ENCODE measurements at regions not wholly inside any gene's neighbourhood (a gene's known extent, or its start where the extent isn't known, plus 50 kb on each side); places are given as distances from the start of the nearest gene placed in this dataset.

DNA sequence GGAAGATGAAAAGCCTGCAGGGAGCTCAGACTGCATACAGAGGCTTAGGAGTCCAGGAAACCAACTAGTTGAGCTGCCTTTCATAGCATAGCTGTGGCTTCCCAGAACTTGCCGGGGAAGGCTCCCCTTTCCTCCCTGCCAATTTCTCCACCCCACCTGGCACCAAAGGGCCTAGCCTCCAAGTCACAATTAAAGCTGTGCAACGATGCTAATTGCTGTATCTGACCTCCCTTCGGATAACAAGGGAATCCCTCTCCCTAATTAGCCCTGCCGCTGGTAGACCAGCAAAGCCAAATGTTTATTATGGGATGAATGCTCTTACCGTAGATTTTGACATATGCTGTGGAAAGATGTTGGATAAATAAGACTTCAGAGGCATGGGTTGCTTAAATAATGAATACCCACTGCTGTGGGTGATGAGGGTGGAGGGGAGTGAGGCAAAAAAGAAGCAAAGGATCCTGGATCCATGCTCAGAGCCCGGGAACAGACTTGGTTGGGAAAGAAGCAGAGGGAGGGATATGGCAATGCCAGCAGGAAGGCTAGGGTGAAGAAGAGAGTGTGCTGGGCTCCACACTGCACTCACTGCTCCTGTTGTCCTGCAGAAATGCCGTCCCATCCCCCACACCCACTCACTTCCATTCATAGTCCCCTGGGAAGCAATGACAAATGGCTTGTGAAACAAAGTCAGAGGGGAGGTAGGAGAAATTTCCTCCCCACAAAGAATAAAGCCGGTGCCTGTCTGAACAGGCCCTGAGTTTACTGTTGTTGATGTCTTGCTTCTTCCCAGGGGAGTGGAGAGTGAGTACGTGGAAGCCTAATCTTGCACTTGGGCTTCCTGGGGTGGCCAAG, 608.1 kb upstream of the CADM1 start:
- no peak for DNase-seq (ENCODE audit: low spot score)

- DNase-seq (ENCODE audit: low spot score), result no peak
These were observed 607.3 kb upstream of the CADM1 start for GRCh38 chr11:116111546-116111945.

GRCh38 chr11:116110802-116111201, 606.6 kb upstream of the CADM1 start:
- no peak for DNase-seq (ENCODE audit: low spot score)

- no peak for DNase-seq (ENCODE audit: low spot score)
These were observed 606.1 kb upstream of the CADM1 start for GRCh38 chr11:116110356-116110755.

DNA sequence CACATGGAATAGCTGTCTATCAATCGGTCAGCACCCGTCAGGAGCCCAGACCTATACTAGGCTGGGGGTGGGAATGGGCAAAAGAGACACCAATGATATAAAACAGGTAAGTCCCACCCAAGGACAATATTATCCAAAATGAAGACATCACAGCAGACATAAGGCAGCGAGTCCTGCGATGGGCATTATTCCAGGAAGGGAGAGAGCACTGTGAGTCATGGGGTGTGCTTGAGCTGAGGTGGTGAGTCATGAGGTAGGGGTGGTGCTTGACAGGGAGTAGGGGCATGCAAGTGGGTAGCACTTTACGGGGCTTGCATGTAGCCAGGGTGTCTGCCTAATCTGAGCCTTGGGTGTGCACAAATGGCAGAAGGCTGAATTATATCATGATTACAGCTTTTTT, 605.0 kb upstream of the CADM1 start:
- DNase-seq (ENCODE audit: low spot score), result peak; percentile 67

DNA sequence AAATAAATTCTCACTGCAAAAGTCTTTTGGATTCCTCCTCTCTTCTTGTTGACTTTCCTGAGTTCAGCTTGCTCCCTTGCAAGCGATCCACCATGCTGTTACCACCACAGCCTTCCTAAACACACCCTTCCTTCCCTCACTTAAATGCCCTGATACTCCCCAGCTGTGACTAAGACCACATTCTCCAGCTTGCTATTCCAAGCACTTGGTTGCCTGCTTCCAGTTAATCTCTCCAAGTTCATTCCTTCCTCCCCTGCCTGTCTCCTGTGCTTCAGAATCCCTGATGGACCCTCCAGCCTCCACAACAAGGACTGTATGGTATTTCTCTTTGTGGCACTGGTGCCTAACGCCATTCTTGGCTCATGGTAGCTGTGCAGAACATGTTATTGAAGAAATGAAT, 603.9 kb upstream of the CADM1 start:
- no peak for DNase-seq (ENCODE audit: low spot score)

GRCh38 chr11:116107229-116107628, 603.0 kb upstream of the CADM1 start:
- no peak for DNase-seq (ENCODE audit: low spot score)

DNA sequence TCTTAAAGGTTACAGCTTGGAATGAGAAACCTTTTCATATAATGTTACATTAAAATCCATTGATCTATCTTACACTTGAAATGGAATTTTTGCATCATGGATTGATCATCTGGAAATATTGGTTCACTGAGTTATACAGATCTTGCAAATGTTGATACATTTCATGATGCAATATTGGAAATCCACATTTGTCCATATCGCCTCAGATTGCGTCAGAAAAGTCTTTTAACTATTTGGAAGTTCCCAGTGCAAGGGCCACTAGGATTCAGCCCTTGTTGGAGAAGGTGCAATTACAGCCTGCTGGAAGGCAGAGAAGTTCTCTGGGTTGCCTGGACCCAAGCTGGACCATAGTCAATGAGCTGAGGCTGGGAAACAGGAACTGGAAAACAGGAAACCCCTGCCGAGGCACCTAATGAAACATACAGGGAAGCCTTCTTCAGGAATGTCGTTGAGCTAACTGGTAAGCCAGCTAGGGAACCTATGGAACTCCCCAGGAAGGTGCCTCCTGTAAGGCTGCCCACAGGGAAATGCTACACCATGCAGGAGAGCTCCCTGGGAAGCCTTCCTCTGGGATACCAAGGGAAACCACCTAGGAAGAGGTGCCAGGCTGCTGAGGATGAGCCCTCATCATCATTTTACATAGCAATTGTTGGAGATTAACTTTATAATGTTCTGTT, 600.4 kb upstream of the CADM1 start:
- DNase-seq (ENCODE audit: low spot score), result no peak

DNA sequence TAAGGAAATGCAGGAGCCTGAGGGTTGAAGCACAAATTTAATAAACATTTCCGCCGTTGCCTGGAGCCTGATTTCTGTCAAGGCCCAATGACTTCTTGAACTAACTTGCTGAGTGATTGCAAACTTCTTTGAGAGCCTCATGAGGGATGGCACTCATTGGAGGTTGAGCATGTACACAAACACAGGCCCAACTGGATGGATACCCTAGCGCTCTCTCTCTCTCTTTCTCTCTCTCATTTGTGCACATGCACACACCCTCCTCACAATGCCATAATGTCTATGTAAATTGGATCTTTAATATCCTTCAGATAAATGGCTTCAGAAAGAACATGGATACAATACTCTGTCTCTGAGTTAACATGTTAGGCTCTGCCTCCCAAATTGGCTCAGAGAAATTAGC, 597.7 kb upstream of the CADM1 start:
- DNase-seq (ENCODE audit: low spot score), result no peak

- DNase-seq (ENCODE audit: low spot score), result no peak
These were observed 595.8 kb upstream of the CADM1 start for GRCh38 chr11:116100016-116100415.

GRCh38 chr11:116099541-116099940, 595.3 kb upstream of the CADM1 start:
- no peak for DNase-seq (ENCODE audit: low spot score)

DNA sequence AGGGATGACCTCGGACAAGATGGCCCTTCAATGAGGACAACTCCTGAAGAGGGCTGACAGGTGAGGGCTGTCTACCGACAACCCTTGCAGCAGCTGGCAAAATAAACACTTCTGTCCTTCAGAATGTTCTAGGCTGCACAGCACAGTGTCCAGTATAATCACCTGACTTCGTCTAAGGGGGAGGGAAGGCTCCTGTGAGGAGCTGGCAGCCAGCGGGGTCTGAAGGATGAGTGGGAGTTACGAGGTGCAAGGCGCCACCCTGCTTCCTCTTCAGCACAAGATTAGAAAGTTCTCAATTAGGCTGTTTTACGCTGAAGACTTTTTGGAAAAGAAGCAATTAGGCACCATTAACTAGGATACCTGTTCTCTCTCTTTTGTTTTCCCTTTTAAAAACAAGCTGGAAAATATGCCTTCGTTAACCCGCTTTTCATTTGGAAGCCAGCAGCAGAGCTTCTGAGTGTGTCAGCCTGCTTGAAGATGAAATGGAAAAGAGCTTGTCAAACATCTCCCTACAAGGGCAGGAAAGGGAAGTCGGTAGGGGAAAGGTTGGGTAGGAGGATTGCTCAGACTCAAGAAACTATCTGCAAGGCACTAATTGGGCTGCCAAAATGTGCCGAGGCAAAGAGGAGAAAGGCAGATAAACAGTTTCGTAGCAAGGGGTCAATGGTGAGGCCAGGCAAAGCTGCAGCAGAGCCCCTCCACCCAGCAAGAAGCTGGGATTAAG, 592.2 kb upstream of the CADM1 start:
- no peak for DNase-seq (ENCODE audit: low spot score)

DNA sequence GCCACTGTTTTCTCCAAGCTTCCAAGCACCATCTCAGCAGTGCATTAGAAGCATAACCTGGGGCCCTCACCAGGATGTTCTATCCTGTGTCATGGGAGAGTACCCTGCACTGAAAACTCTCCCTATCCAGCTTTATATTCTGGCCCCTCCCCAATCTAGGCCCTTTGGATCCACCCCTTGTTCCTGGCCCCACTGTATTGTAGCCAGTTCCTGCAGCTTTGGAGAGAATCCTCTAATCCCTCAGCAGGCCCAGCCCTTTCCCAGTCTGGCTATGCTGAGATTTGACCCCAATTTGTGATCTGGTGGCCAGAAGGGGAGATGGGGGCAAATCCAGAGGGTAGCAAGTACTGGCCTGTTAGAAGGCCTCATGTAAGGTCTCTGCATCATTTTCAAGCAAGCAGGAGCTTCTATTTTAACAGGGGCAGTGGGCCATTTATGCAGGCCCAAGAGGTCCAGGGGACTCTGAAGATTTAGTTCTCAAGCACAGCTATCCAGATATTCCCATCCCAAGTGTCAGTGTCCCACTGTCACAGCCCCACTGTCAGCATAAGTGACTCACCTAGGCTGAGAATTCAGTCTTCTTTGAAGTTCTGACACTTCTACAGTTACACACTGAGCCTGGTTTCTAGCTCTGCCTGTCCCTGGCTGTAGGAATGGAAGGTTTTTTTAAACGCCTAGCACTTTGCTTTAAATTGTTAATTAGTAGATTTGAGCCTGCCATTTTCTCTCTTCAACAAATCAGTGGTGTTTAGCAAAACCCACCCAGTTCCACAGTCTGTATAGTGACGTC, 589.5 kb upstream of the CADM1 start:
- DNase-seq (ENCODE audit: low spot score), result no peak

- DNase-seq (ENCODE audit: low spot score), result no peak
These were observed 588.9 kb upstream of the CADM1 start for GRCh38 chr11:116093065-116093464.

DNA sequence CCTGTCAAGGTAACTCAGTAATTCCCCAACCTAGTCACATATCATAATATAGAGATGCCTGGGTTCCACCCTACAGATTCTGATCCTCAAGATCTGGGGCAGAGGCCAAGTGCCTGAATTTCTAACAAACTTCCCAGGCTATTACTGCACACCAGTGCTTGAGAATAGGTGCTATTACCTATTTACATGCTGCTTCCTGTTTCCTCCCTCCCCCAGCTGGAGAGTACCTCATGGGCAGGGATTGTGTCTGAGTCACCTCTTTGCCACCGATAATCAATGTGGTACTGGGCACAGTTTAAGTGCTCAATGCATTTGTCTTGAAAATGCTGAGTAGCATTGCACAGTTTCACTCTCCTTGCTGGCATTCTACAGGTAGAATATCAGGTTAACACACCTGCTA, 582.2 kb upstream of the CADM1 start:
- no peak for DNase-seq (ENCODE audit: low spot score)

DNA sequence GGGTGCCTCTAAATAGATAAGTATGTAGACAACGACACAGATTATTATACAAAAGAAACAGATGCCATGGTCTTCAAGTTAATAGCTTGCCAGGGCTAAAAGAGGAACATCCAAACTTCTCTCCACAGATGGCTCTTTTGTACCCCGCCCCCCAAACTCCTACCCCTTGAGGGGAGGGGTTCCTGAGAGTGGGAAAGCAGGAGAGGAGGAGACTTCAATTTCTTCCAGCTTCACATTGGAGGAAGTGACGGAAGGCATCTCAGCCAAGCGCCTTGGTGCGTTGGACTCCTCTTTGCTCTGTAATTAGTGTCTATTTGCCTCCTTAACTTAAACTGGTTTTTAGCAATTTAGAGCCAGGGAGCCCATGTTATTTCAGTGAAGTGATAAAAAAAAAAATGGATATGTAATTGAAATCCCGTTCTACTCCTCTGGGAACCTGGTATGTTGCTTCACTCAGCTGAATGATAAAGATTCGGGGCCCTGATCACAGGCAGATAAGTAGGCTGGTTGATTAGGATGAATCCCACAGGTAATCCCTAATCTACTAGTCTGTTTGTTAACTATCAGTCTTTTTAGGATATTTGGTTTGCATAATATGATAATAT, 580.9 kb upstream of the CADM1 start:
- no peak for DNase-seq (ENCODE audit: low spot score)

DNA sequence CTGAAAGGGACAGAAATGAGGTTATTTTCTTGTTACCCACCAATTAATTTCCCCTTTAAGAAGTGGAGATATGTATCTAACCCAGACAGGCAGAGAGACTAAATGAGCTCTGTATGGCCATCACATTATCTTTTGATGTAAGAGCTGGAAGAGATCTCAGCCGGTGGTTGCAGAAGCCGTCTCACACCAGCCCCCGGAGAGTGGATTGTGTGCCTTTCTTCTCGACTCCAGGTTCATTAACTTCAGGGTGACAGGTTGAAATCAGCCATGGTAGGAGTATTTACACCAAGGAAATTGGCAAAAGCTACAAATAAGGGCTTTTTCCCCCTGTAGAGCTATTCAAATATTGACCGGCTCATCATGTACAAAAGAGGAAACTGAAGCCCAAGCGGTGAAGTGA, 580.3 kb upstream of the CADM1 start:
- DNase-seq (ENCODE audit: low spot score), result no peak

DNA sequence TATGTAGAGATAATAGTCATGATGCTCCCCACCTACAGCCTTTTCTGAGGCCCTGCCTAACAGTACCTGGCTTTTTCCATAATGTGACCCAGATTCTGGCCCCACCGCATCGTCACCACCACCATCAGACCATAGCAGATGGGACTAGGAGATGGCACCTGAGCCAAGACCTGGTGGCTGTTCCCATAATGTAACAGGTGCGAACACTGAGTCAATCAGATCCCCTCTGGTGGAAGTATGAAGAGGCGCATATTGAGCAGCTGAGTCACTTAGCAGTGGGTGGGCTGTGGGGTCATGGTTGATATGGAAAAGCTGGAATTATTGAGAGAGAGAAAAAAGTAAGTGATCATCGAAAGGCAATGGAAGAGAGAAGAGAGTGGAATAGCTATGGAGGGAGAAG, 578.0 kb upstream of the CADM1 start:
- DNase-seq (ENCODE audit: low spot score), result no peak

DNA sequence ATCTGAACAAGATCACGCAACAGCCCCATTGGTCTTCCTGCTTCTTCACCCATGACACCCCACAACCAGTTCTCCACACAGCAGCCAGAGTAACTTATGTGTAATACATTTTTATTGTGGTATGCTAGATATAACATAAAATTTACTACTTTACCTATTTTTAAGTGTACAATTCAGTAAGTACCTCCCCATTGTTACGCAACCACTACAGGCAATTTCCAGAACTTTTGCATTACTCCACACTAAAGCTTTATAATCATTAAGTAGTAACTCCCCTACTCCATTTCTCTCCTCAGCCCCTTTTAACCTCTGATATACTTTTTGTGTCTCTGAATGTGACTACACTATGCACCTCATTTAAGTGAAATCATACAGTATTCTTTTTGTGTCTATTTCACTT, 575.4 kb upstream of the CADM1 start:
- no peak for DNase-seq (ENCODE audit: low spot score)

DNA sequence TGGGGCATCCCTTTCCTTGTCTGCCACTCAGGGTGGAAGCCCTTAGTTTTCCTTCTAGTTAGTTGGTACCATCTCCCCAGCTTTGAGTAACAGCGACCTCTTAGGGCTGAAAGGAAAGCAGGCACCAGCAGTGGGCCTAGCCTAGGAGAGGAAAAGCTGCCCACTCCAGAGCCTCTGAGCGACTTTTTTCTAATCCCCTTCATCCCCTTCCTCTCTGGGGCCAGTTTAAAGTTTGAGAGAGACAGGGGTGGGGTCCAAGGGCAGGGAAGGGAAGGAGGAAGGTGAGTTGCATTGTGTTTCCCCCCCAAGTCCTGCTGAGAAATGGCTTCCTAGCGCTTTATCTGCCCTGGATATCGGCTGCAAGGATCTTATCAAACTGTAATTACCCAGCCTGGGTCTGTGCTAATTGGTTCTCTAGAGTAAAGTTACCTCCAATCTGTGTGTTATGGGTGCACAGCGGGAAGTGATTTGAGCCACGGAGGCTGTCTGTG, 573.9 kb upstream of the CADM1 start:
- no peak for DNase-seq (ENCODE audit: low spot score)

- no peak for DNase-seq (ENCODE audit: low spot score)
These were observed 572.9 kb upstream of the CADM1 start for GRCh38 chr11:116077092-116077491.

All from LoVo (cell line).